Naive thymus-derived CD8-positive, alpha-beta T cell (primary cell): ENCODE measurements at regions not wholly inside any gene's neighbourhood (a gene's known extent, or its start where the extent isn't known, plus 50 kb on each side); places are given as distances from the start of the nearest gene placed in this dataset.
A peak's percentile ranks its signal among the peaks of the same experiment; 100 is the strongest.

ENCODE experiments used
- ATAC-seq, 2 donors: fragments of 150-1000 bp; cut with Tn5 transposase in 1 of 2; sonication (Bioruptor Pico), chemical (Tn5 transposase) in 1 of 2; 1 replicate in 1 of 2; 2 replicates in 1 of 2; pipeline ENCODE4 v1.10.0; 2021; ENCODE audit warnings: mild to moderate bottlenecking in 2 of 2, moderate library complexity in 2 of 2
- POLR2A ChIA-PET: fragments of 350-600 bp; sonication (Branson Sonifier 250); formaldehyde crosslinking; loops from one replicate; lab custom pipeline; 2021; ENCODE audit warnings: antibody characterized with exemption; lab: Charles Lee
- DNase-seq, 10 donors: peaks; one replicate each; pipeline versions ENCODE4 v3.0.0 to v3.0.0-alpha.2; 2020 to 2022
- H3K27ac Mint-ChIP-seq, 10 donors: one replicate each; pipeline ENCODE4 v1.8.0; 2020 to 2022; ENCODE audit warnings: mild to moderate bottlenecking in 10 of 10, mixed read lengths in 10 of 10, moderate library complexity in 4 of 10, inconsistent platforms in 1 of 10
- H3K27me3 Mint-ChIP-seq, 5 donors: one replicate each; pipeline ENCODE4 v1.8.0; 2021 to 2022; ENCODE audit warnings: mixed read lengths in 5 of 5
- H3K36me3 Mint-ChIP-seq, 3 donors: one replicate each; pipeline ENCODE4 v1.8.0; 2020 to 2022; ENCODE audit warnings: mixed read lengths in 3 of 3, mild to moderate bottlenecking in 2 of 3, inconsistent platforms in 1 of 3
- H3K4me1 Mint-ChIP-seq, 4 donors: one replicate each; pipeline ENCODE4 v1.8.0; 2021 to 2022; ENCODE audit warnings: mixed read lengths in 4 of 4
- H3K4me3 Mint-ChIP-seq, 10 donors: one replicate each; pipeline ENCODE4 v1.8.0; 2020 to 2022; ENCODE audit warnings: mild to moderate bottlenecking in 10 of 10, mixed read lengths in 10 of 10, moderate library complexity in 6 of 10, inconsistent platforms in 1 of 10
- H3K9me3 Mint-ChIP-seq, 9 donors: one replicate each; pipeline ENCODE4 v1.8.0; 2020 to 2022; ENCODE audit warnings: mixed read lengths in 9 of 9, mild to moderate bottlenecking in 3 of 9, inconsistent platforms in 1 of 9, moderate library complexity in 1 of 9

GRCh38 chr2:240339411-240340360, 95.8 kb upstream of the GPC1 start:
- POLR2A ChIA-PET = no interaction called here
- Mint-ChIP-seq H3K27ac (no peak overlapping the region), H3K4me1 (no peaks in the 10 kb centered on the region), H3K27me3 (peaks cover 12 to 31% (median 28%) of the 10 kb centered on the region in 5 donors), H3K36me3 (no peaks in the 10 kb centered on the region), H3K4me3 (no peak overlapping the region), H3K9me3 (peaks cover 0 to 4% (median 0%) of the 10 kb centered on the region in 9 donors)
- DNase-seq (no peak), ATAC-seq (no peak)

DNA sequence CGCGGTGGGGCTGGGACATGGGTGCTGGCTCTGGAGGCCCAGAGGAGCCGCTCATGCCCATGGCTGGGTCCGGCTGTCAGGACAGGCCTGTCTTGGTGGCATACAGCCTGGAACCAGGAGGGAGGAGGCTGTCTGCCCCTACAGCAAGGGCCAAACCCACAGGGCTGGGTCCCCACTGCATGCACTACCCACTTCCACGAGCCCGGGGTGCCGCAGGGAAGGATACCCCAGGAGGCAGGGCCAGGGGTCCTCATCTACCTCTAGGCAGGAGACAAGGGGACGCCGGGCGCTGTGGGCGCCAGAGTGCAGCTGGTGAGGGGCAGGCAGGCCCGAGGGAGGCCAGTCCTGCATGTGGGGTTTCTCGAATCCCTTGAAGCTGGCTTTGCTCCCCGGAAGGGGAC, 95.1 kb upstream of the GPC1 start:
- no peak overlapping the region for H3K27ac Mint-ChIP-seq
- peaks cover 12 to 31% (median 27%) of the 10 kb centered on the region in 5 donors for H3K27me3 Mint-ChIP-seq
- ATAC-seq = no peak
- no peaks in the 10 kb centered on the region for H3K36me3 Mint-ChIP-seq
- H3K4me3 Mint-ChIP-seq = no peak overlapping the region
- POLR2A ChIA-PET = no interaction called here
- no peaks in the 10 kb centered on the region for H3K4me1 Mint-ChIP-seq
- H3K9me3 Mint-ChIP-seq = peaks cover 0 to 10% (median 4%) of the 10 kb centered on the region in 9 donors
- no peak for DNase-seq

DNA sequence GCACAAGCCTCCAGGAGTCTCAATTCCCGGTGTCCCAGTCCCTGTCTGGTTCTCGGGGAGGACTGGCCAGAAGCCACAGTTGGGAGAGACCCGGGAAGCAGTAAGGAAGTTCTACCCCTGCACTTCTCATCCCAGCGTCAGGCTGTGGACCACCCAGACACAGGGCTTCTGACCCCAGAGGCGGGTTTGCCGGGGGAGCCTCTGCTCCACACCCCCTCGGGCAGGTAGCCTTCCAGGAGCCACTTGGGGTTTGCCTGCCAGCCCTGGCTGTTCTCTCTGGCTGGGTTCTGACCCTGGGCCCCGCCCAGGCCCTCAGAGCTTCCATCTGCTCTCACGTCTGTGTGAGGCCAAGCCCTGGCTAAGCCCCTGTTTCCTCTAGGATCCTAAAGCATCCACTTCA, 94.4 kb upstream of the GPC1 start:
- DNase-seq (no peak), ATAC-seq (no peak)
- H3K9me3 Mint-ChIP-seq = peaks cover 0 to 15% (median 8%) of the 10 kb centered on the region in 9 donors
- no peak overlapping the region for H3K27ac Mint-ChIP-seq
- H3K36me3 Mint-ChIP-seq = no peaks in the 10 kb centered on the region
- no peak overlapping the region for H3K4me3 Mint-ChIP-seq
- H3K4me1 Mint-ChIP-seq = no peaks in the 10 kb centered on the region
- peaks cover 10 to 27% (median 21%) of the 10 kb centered on the region in 5 donors for H3K27me3 Mint-ChIP-seq
- POLR2A ChIA-PET = no interaction called here

DNA sequence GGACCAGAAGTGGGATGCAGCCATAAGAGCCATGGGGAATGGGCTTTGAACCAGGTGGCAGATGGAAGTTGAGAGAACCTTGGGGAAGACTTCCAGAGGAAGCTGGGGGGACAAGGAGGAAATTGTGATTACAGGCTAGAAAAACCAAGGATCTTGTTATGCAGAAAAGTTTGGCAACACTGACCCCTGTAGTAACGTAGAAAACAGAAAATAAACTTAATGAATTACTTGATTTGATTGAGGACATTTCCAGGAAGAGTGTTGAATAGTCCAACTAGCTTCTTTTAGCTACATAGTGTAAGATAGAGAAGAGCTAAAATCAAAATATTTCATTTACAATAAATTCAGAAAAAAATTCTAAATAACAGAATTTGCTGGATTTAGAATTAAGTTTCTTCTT, 91.9 kb upstream of the GPC1 start:
- Mint-ChIP-seq H3K4me1 (no peaks in the 10 kb centered on the region), H3K4me3 (no peak overlapping the region), H3K27ac (no peak overlapping the region), H3K27me3 (peaks cover 0 to 11% (median 7%) of the 10 kb centered on the region in 5 donors), H3K36me3 (no peaks in the 10 kb centered on the region), H3K9me3 (peaks cover 0 to 15% (median 8%) of the 10 kb centered on the region in 9 donors)
- ATAC-seq (no peak), DNase-seq (no peak)
- POLR2A ChIA-PET = no interaction called here

GRCh38 chr2:240344904-240345303, 90.6 kb upstream of the GPC1 start:
- peaks cover 0 to 15% (median 8%) of the 10 kb centered on the region in 9 donors for H3K9me3 Mint-ChIP-seq
- peaks cover 0 to 13% (median 8%) of the 10 kb centered on the region in 5 donors for H3K27me3 Mint-ChIP-seq
- no peaks in the 10 kb centered on the region for H3K4me1 Mint-ChIP-seq
- DNase-seq (no peak), ATAC-seq (no peak)
- H3K4me3 Mint-ChIP-seq = no peak overlapping the region
- POLR2A ChIA-PET = no interaction called here
- no peak overlapping the region for H3K27ac Mint-ChIP-seq
- no peaks in the 10 kb centered on the region for H3K36me3 Mint-ChIP-seq

DNA sequence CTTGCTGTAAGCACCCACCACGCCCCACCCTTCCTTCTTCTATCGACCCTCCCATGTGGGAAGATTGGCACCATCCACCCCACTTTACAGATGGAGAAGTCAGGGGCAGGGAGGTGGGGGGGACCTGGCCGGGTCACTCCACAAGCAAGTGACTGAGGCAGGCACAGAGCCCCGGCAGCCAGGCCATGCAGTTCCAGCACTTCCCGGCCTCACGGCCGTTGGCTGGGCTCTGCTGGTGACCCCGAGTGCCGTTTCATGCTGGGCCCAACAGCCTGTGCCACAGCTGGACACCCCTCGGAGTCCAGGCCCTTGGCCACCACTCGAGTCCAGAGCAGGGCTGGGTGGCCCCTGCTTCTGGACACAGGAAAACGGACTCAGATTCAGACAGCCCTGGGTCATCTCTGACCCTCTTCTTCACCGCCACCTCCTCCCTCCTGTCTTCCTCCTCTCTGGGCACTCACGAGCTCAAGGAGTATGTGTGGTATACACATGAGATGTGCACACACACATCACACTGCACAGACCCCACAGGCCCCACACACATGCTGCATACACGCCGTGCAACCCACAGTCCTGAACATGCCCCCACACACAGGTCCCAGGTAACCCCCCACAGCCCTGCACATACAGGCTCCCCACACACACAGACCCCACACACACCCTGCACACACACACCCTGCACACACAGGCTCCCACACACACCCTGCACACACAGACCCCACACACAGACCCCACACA, 89.3 kb upstream of the GPC1 start:
- no peak for ATAC-seq
- no peaks in the 10 kb centered on the region for H3K4me1 Mint-ChIP-seq
- peaks cover 0 to 15% (median 8%) of the 10 kb centered on the region in 9 donors for H3K9me3 Mint-ChIP-seq
- no peak overlapping the region for H3K27ac Mint-ChIP-seq
- no peak for DNase-seq
- H3K27me3 Mint-ChIP-seq = peaks cover 0 to 15% (median 10%) of the 10 kb centered on the region in 5 donors
- no peak overlapping the region for H3K4me3 Mint-ChIP-seq
- POLR2A ChIA-PET = no interaction called here
- H3K36me3 Mint-ChIP-seq = no peaks in the 10 kb centered on the region

GRCh38 chr2:240346753-240347372, 88.6 kb upstream of the GPC1 start:
- Mint-ChIP-seq H3K4me3 (no peak overlapping the region), H3K27me3 (peaks cover 0 to 15% (median 10%) of the 10 kb centered on the region in 5 donors), H3K9me3 (peaks cover 0 to 15% (median 8%) of the 10 kb centered on the region in 9 donors), H3K4me1 (no peaks in the 10 kb centered on the region), H3K36me3 (no peaks in the 10 kb centered on the region), H3K27ac (no peak overlapping the region)
- no peak for DNase-seq
- ATAC-seq = no peak
- POLR2A ChIA-PET = no interaction called here

- POLR2A ChIA-PET = no interaction called here
- Mint-ChIP-seq H3K9me3 (peaks cover 0 to 15% (median 8%) of the 10 kb centered on the region in 9 donors), H3K36me3 (no peaks in the 10 kb centered on the region), H3K4me3 (no peak overlapping the region), H3K4me1 (no peaks in the 10 kb centered on the region), H3K27ac (no peak overlapping the region), H3K27me3 (peaks cover 0 to 18% (median 10%) of the 10 kb centered on the region in 5 donors)
- ATAC-seq (no peak), DNase-seq (no peak)
Observed at GRCh38 chr2:240347373-240347940, 88.0 kb upstream of the GPC1 start.

GRCh38 chr2:240347949-240348500, 87.4 kb upstream of the GPC1 start:
- ATAC-seq (no peak), DNase-seq (no peak)
- Mint-ChIP-seq H3K27me3 (peaks cover 0 to 22% (median 8%) of the 10 kb centered on the region in 5 donors), H3K4me3 (no peak overlapping the region), H3K4me1 (no peaks in the 10 kb centered on the region), H3K9me3 (peaks cover 0 to 15% (median 8%) of the 10 kb centered on the region in 9 donors), H3K27ac (no peak overlapping the region), H3K36me3 (no peaks in the 10 kb centered on the region)
- POLR2A ChIA-PET = no interaction called here

GRCh38 chr2:240348522-240348921, 86.9 kb upstream of the GPC1 start:
- H3K27ac Mint-ChIP-seq = peak overlapping the region in 1 of 10 donors; percentile 19
- no peaks in the 10 kb centered on the region for H3K36me3 Mint-ChIP-seq
- POLR2A ChIA-PET = no interaction called here
- DNase-seq = no peak
- peaks cover 0 to 15% (median 8%) of the 10 kb centered on the region in 9 donors for H3K9me3 Mint-ChIP-seq
- ATAC-seq = no peak
- no peak overlapping the region for H3K4me3 Mint-ChIP-seq
- H3K27me3 Mint-ChIP-seq = peaks cover 0 to 23% (median 8%) of the 10 kb centered on the region in 5 donors
- H3K4me1 Mint-ChIP-seq = no peaks in the 10 kb centered on the region

- Mint-ChIP-seq H3K36me3 (no peaks in the 10 kb centered on the region), H3K4me1 (peaks cover 0 to 2% (median 0%) of the 10 kb centered on the region in 4 donors), H3K9me3 (peaks cover 0 to 15% (median 8%) of the 10 kb centered on the region in 9 donors), H3K27ac (peak overlapping the region in 2 of 10 donors; percentile 56 to 58), H3K27me3 (peaks cover 0 to 28% (median 14%) of the 10 kb centered on the region in 5 donors), H3K4me3 (no peak overlapping the region)
- DNase-seq (peak in 1 of 10 donors; percentile 50), ATAC-seq (no peak)
- POLR2A ChIA-PET = no interaction called here
Observed at GRCh38 chr2:240349133-240350005, 86.1 kb upstream of the GPC1 start.
